ENCODE measurements at regions not wholly inside any gene's neighbourhood (a gene's known extent, or its start where the extent isn't known, plus 50 kb on each side); places are given as distances from the start of the nearest gene placed in this dataset.
"Not testable (repeated sequence)": the region's sequence is repeated elsewhere in the genome, so short reads cannot be mapped to it uniquely, and the experiment has no call there.

GRCh38 chr7:131057015-131057793 lies 270.5 kb upstream of the MKLN1 start:
- DNase-seq: no peak

DNA sequence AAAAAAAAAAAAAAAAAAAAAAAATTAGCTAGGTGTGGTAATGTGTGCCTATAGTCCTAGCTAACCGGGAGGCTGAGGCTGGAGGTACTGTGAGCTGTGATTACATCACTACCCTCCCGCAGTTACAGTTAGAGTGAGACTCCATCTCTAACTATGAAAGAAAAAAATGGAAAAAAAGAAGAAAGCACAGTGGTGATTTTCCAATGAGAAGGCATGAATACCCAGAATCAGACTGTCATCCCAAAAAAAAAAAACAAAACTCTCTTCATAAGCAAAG lies 269.9 kb upstream of the MKLN1 start:
- DNase-seq: no peak

DNA sequence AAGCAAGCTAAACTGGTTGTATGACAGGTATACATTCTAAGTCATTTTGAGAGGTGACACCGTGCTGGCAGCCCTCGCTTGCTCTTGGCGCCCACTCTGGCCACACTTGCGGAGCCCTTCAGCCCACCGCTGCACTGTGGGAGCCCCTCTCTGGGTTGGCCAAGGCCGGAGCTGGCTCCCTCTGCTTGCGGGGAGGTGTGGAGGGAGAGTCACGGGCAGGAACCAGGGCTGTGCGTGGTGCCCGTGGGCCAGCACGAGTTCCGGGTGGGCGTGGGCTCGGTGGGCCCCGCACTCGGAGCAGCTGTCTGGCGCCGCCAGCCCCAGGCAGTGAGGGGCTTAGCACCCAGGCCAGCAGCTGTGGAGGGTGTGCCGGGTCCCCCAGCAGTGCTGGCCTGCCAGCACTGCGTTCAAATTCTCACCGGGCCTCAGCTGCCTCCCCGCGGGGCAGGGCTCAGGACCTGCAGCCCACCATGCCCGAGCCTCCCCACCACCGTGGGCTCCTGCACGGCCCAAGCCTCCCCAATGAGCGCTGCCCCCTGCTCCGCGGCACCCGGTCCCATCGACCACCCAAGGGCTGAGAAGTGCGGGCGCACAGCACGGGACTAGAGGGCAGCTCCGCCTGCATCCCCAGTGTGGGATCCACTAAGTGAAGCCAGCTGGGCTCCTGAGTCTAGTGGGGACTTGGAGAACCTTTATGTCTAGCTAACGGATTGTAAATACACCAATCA lies 269.0 kb upstream of the MKLN1 start:
- not testable (repeated sequence) for DNase-seq

DNA sequence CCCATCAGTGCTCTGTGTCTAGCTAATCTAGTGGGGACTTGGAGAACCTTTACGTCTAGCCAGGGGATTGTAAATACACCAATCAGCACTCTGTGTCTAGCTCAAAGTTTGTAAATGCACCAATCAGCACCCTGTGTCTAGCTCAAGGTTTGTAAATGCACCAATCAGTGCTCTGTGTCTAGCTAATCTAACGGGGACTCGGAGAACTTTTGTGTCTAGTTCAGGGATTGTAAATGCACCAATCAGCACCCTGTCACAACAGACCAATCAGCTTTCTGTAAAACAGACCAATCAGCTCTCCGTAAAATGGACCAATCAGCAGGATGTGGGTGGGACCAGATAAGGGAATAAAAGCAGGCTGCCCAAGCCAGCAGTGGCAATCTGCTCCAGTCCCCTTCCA lies 268.3 kb upstream of the MKLN1 start:
- not testable (repeated sequence) for DNase-seq

DNA sequence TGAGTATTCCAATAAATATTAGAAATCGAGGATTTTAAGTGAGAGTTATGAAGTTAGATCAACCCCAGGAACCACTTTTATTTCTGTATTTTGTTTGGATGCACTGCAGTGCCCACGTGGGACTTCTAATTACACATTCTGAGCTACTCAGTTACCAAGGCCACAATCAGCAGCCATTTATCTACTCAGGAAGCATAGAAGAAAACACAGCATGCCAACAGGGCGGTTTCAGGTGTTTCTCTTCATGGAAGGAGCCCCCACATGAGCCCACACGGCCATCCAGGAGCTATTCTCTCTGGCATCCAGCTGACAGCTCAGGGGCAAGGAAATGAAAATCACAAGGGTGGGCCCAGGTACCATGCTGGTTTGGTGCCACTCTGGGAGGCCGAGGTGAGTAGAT lies 266.5 kb upstream of the MKLN1 start:
- DNase-seq: no peak

- DNase-seq: no peak
These were observed 265.9 kb upstream of the MKLN1 start for GRCh38 chr7:131061818-131062217.

GRCh38 chr7:131066635-131067034 lies 261.0 kb upstream of the MKLN1 start:
- no peak for DNase-seq

DNA sequence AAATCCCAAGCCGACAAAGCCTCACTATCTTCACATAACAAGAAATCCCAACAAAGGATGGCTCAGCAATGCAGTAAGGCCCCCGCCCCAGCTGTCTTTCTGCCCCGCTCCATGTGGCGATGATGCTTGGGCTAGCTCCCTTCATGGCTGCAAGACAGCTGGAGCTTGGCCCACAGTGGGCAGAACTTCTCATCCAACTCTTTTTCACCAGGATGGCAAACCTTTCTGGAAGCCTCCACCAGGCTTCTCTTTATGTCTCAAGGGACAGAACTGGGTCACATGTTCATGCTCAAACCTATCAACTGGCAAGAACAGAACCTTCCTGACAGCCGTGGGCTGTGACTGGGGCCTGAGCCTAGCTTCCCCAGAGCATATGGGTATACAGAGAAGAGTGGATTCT lies 260.5 kb upstream of the MKLN1 start:
- DNase-seq: no peak

- DNase-seq: no peak
These were observed 259.1 kb upstream of the MKLN1 start for GRCh38 chr7:131068604-131069021.

- DNase-seq: no peak
These were observed 255.7 kb upstream of the MKLN1 start for GRCh38 chr7:131071786-131072504.

DNA sequence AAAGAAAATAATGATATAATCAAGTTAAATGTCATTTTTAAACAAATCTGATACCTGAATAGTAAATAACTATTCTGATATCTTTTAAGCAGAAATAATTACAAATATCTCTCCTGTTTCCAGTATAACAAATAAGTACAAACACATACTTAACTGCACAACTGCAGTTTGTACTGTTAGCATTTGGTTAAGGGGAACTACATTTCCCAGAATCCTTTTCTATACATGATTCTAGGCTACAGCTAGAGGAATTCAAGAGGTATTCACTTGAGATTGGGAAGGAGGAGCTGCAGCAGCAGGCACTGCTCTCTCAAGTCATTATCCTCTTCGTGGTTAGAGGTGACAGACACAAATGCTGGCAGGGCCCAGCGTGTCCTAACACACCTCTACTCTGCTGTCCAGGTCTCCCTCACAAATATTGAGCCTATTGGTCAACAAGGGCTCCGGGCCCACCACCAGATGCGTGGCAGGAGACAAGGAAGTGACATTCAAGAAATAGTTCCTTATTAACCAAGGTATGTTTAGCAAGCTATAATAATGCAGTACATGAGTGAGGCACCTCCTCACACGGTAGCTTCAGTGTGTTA lies 255.1 kb upstream of the MKLN1 start:
- DNase-seq: no peak

GRCh38 chr7:131074043-131074442 lies 253.6 kb upstream of the MKLN1 start:
- no peak for DNase-seq

DNA sequence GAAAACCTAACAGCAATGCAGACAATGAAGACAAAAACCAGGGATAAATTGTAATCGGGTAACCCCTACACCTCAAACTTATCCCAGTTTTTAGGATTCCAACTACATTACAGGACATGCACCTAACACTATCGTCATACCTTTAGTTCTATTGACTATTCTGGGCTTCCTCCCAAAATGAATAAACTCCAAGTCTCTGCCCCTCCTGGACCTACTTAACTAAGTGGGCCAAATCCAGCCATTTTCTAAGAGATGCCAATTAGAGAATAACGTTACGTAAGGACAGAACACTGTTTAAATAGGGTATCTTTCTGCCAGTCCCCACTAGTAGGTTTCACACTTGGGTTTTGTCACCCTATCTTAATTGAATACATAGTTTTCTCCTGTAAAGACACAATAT lies 253.1 kb upstream of the MKLN1 start:
- no peak for DNase-seq

- no peak for DNase-seq
These were observed 252.3 kb upstream of the MKLN1 start for GRCh38 chr7:131075406-131075805.

DNA sequence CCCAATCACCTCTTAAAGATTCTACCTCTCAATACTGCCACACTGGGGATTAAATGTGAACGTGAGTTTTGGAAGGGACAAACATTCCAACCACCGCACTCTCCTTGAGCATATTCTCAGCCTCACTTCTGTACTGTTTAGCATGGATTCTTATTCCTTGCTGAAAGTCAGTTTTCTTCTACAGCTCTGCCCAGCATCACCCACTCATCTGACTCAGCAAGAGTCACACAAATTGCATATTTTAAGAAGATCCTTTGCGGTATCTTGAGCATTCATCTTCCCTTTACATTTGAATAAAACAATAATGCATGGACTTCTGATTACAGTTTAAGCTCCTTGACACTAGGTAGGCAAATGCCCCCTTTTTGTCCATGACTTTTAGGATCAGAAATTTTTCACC lies 251.6 kb upstream of the MKLN1 start:
- no peak for DNase-seq

DNA sequence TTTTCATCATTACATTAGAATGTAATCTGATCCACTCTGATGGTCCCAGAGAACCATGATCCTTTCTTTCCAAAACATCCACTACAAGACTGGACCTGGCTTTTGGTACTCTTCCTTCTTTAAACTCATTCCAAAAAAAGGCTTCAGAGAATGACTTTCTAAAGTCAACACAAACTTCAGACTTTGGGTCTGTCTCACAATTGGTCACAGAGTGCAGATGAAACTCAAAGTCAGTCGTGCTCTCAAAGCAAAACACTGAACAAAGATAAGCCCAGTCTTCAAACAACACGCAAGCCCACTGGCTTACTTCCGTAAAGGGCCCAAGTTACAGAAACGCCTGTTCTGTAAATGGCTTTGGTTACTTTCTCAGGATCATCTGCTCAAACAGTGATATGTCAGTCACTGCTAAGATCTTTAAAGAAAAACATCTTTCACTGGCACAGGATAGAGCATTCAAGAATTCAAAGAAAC lies 250.9 kb upstream of the MKLN1 start:
- DNase-seq: no peak

DNA sequence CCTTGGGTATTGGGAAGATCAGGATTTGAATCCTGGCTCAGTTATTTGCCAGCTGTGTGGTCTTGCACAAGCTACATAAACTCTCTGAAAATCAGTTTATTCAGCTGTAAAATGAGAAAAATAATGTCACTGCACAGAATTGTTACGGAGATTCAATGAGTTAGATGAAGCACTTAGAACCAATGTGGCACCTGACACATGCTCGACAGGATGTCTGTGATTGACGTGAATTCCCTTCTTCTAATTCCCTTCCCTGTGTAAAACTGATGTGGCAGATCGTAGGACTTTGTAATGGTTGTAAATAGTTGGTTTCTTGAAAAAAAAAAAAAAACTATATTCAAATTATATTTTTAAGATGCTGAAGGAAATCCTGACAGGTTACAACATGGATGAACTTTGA lies 249.9 kb upstream of the MKLN1 start:
- no peak for DNase-seq

- no peak for DNase-seq
These were observed 246.9 kb upstream of the MKLN1 start for GRCh38 chr7:131080754-131081153.

- no peak for DNase-seq
These were observed 246.4 kb upstream of the MKLN1 start for GRCh38 chr7:131081308-131081707.

DNA sequence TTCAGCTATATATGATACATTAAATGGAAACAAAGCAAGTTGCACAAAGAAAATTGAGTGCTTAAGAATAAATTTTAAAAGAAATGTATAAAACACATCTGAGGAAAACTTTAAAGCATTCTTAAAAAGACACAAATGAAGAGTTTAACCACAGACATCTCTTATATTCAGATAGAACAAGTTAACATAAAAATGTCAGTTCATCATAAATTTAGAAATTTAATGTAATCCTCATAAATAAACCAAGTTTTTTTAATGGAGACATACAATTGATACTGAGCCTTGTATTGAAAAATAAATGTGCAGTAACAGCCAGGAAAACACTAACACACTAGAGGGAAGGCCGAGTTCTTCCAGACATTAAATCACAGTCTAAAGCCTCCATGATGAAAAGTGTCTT lies 243.9 kb upstream of the MKLN1 start:
- no peak for DNase-seq

DNA sequence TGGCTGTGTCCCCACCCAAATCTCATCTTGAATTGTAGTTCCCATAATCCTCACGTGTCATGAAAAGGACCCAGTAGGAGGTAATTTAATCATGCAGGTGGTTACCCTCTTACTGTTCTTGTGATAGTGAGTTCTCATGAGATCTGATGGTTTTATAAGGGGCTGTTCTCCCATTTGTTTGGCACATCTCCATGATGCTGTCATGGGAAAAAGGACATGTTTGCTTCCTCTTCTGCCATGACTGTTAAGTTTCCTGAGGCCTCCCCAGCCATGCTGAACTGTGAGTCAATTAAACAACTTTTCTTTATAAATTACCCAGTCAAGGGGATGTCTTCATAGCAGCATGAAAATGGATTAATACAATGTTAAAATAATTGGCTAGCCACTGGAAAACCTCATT lies 243.3 kb upstream of the MKLN1 start:
- DNase-seq: not testable (repeated sequence)

DNA sequence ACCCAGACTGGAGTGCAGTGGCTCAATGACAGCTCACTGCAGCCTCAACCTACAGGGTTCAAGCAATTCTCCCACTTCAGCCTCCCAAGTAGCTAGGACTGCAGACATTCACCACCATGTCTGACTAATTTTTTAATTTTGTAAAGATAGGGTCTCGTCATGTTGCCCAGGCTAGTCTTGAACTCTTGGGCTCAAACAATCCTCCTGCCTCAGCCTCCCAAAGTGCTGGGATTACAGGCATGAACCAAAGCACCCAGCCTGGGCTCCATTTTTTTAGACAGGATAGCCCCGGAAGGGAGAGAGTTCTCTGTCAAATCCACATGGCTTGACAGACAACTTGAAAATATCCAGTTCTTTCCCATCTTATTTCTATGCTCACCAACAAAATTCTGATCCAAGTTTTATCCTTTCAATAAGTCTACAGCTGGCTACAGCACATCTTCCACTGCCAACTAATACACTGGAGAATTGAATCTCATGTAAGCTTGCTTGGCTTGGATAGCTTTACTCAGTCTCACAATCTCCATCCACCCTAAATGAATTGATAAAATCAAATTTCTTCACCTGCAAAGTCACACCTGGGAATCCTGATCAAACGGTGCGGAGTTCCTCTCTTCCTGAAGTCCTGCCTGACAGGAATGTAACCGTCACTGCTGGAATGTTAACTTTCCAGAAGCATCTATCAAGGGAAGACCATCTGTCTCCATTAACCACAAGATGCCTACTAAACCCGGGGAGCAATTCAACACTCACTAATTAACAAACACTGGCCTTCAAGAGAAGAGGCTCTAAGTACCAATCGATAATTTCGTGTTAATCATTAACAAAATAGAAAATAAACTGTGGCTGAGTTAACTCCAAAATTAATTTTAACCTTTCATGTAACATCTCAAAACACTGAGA lies 239.7 kb upstream of the MKLN1 start:
- DNase-seq: no peak

GRCh38 chr7:131090188-131090587 lies 237.5 kb upstream of the MKLN1 start:
- no peak for DNase-seq

Data from SHP77 (cell line).